ENCODE measurements at regions not wholly inside any gene's neighbourhood (a gene's known extent, or its start where the extent isn't known, plus 50 kb on each side); places are given as distances from the start of the nearest gene placed in this dataset.
A peak's percentile ranks its signal among the peaks of the same experiment; 100 is the strongest.

DNA sequence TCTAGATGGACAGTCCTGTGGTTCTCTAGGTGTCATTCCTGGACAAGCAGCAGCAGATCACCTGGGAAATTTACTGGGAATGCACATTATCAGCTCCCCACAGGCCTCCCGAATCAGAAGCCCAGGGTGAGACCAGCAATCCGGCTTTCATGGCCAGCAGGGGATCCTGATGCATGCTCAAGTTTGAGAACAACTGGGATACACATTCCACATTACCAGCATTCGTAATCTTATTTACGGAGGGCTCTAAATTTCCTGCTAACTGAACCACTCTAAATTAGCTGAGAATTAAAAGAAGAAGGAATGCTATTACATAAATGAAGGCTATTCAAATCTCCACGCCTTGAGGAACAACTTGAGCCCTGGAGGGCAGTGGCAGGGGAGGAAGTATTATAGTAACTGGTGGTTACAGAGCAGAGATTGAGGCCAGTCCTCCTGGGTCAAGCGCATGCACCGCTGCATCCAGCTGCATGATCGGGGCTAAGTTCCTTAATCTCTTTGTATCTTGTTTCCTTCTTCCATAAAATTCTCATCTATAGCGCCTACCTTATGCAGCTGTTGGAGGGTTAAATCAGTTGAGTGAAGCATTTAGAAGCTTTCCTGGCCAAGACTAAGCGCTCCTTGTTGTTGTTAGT is 403.7 kb downstream of the CDH26 start:
- Histone ChIP-seq H3K9me3 (no peaks in the 10 kb centered on the region), H3K27me3 (replicated peaks in 1 of 2; ENCODE audit: control insufficient read depth in 2 of 2, extremely low read depth in 1 of 2, insufficient read depth in 2 of 2, low read length in 1 of 2) (no peaks in the 10 kb centered on the region), H3K36me3 (ENCODE audit: control insufficient read depth in 2 of 2, extremely low read depth in 1 of 2, insufficient read depth in 1 of 2, low read length in 1 of 2) (no peaks in the 10 kb centered on the region), H3K27ac (ENCODE audit: low read length) (no peak overlapping the region), H3K4me3 (ENCODE audit: control insufficient read depth in 1 of 2, extremely low read depth in 1 of 2, low read length in 1 of 2) (no peak overlapping the region), H3K4me1 (ENCODE audit: control insufficient read depth in 1 of 2, extremely low read depth in 1 of 2, insufficient read depth in 2 of 2, low read length in 2 of 2) (no peaks in the 10 kb centered on the region)
- ChIA-PET POLR2A (no interaction called here), CTCF (no interaction called here)
- Mint-ChIP-seq H3K27ac (no peak overlapping the region), H3K4me3 (no peak overlapping the region), H3K36me3 (no peaks in the 10 kb centered on the region), H3K27me3 (no peaks in the 10 kb centered on the region), H3K9me3 (no peaks in the 10 kb centered on the region), H3K4me1 (no peaks in the 10 kb centered on the region)
- DNase-seq = no peak
- no peak for ATAC-seq (replicated peaks in 1 of 4)
- 58% methylated on average over 2 of the region's 10 CpGs for WGBS (ENCODE audit: insufficient coverage)

DNA sequence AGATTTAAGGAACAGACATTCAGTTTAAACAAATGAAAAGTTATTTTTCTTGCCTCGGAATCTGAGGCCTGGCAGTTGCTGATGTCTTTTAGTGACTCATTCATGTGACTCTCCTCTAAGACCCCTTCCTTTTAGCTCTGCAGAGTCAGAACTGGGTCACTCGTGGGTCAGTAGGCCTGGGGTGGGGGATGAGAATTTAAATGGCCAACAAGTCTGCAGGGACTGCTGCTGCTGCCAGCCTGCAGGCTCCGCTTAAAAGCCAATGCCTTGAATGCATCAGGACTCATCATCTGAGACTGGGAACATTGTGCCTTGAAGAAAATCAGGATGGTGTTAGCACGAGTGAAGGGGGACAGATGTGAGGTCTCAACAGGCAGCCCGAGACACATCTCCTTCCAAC is 404.3 kb downstream of the CDH26 start:
- H3K27me3 Mint-ChIP-seq = no peaks in the 10 kb centered on the region
- no peak overlapping the region for H3K27ac Mint-ChIP-seq
- H3K4me3 ChIP-seq (ENCODE audit: control insufficient read depth in 1 of 2, extremely low read depth in 1 of 2, low read length in 1 of 2) = no peak overlapping the region
- no peak overlapping the region for H3K4me3 Mint-ChIP-seq
- WGBS (ENCODE audit: insufficient coverage) = 100% methylated on average over 2 of the region's 5 CpGs
- ATAC-seq (replicated peaks in 1 of 4) (no peak), DNase-seq (no peak)
- no peaks in the 10 kb centered on the region for H3K4me1 ChIP-seq (ENCODE audit: control insufficient read depth in 1 of 2, extremely low read depth in 1 of 2, insufficient read depth in 2 of 2, low read length in 2 of 2)
- ChIA-PET POLR2A (no interaction called here), CTCF (no interaction called here)
- H3K4me1 Mint-ChIP-seq = no peaks in the 10 kb centered on the region
- no peak overlapping the region for H3K27ac ChIP-seq (ENCODE audit: low read length)
- no peaks in the 10 kb centered on the region for H3K9me3 Mint-ChIP-seq
- no peaks in the 10 kb centered on the region for H3K36me3 ChIP-seq (ENCODE audit: control insufficient read depth in 2 of 2, extremely low read depth in 1 of 2, insufficient read depth in 1 of 2, low read length in 1 of 2)
- H3K9me3 ChIP-seq = no peaks in the 10 kb centered on the region
- H3K27me3 ChIP-seq (replicated peaks in 1 of 2; ENCODE audit: control insufficient read depth in 2 of 2, extremely low read depth in 1 of 2, insufficient read depth in 2 of 2, low read length in 1 of 2) = no peaks in the 10 kb centered on the region
- H3K36me3 Mint-ChIP-seq = no peaks in the 10 kb centered on the region

DNA sequence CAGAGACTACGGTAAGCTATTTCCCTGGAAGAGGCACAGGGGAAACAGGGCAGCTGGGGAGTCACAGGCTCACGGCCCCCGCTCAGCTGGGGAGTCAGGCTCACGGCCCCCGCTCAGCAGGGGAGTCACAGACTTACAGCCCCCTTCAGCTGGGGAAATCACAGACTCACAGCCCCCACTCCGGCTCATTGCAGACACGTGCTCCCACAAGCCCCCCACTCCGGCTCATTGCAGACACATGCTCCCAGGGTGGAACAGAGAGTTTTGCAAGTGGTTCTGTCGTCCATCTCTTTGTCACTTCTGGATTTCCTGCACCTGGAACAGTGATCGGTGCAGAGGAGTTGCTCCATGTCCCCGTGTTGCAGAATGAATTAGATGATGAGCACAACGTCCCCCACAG is 405.5 kb downstream of the CDH26 start:
- H3K36me3 Mint-ChIP-seq = no peaks in the 10 kb centered on the region
- H3K9me3 Mint-ChIP-seq = peaks cover 0 to 2% (median 0%) of the 10 kb centered on the region in 3 donors
- whole genome bisulfite sequencing (ENCODE audit: insufficient coverage) = 65% methylated on average over 6 of the region's 12 CpGs
- CTCF ChIA-PET = no interaction called here
- Histone ChIP-seq H3K27me3 (replicated peaks in 1 of 2; ENCODE audit: control insufficient read depth in 2 of 2, extremely low read depth in 1 of 2, insufficient read depth in 2 of 2, low read length in 1 of 2) (no peaks in the 10 kb centered on the region), H3K27ac (ENCODE audit: low read length) (no peak overlapping the region), H3K9me3 (no peaks in the 10 kb centered on the region), H3K4me3 (ENCODE audit: control insufficient read depth in 1 of 2, extremely low read depth in 1 of 2, low read length in 1 of 2) (no peak overlapping the region), H3K36me3 (ENCODE audit: control insufficient read depth in 2 of 2, extremely low read depth in 1 of 2, insufficient read depth in 1 of 2, low read length in 1 of 2) (no peaks in the 10 kb centered on the region), H3K4me1 (ENCODE audit: control insufficient read depth in 1 of 2, extremely low read depth in 1 of 2, insufficient read depth in 2 of 2, low read length in 2 of 2) (no peaks in the 10 kb centered on the region)
- DNase-seq (no peak), ATAC-seq (replicated peaks in 1 of 4) (no peak)
- H3K4me1 Mint-ChIP-seq = no peaks in the 10 kb centered on the region
- no peaks in the 10 kb centered on the region for H3K27me3 Mint-ChIP-seq
- H3K27ac Mint-ChIP-seq = no peak overlapping the region
- POLR2A ChIA-PET = no interaction called here
- no peak overlapping the region for H3K4me3 Mint-ChIP-seq

DNA sequence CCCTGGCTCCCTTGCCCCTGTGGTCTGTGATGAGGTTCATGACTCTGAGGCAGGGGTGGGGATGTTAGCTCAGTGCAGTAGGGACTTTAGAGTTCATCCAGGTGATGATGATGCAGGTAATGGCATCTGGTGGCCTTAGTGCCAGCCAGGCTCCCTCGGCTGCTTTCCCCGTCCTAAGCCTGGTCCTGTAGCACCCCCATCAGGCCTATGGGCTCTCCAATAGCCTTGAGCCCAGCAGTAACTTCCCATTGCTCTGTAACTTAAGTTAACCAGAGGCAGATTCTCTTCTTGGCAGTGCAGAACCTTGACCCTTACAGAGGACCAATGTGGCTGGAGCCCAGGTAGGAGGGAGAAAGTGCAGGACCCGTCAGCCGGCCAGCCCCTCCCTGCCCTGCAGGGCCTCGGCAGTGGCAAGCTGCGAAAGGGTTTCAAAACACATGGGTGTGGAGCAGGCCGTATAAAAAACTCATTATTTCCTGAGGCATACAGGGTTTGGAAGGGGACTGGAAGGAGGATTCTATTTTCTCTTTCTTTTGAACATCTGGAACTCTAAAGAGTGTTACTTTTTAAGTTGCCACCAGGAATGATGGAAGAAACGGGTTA is 406.9 kb downstream of the CDH26 start:
- H3K27me3 ChIP-seq (replicated peaks in 1 of 2; ENCODE audit: control insufficient read depth in 2 of 2, extremely low read depth in 1 of 2, insufficient read depth in 2 of 2, low read length in 1 of 2) = no peaks in the 10 kb centered on the region
- H3K4me1 ChIP-seq (ENCODE audit: control insufficient read depth in 1 of 2, extremely low read depth in 1 of 2, insufficient read depth in 2 of 2, low read length in 2 of 2) = no peaks in the 10 kb centered on the region
- H3K36me3 ChIP-seq (ENCODE audit: control insufficient read depth in 2 of 2, extremely low read depth in 1 of 2, insufficient read depth in 1 of 2, low read length in 1 of 2) = no peaks in the 10 kb centered on the region
- peaks cover 0 to 7% of the 10 kb centered on the region in 2 donors for H3K27me3 Mint-ChIP-seq
- no peak overlapping the region for H3K4me3 ChIP-seq (ENCODE audit: control insufficient read depth in 1 of 2, extremely low read depth in 1 of 2, low read length in 1 of 2)
- ATAC-seq (replicated peaks in 1 of 4) (no peak), DNase-seq (peak in 1 of 35 experiments; percentile 4)
- H3K4me1 Mint-ChIP-seq = no peaks in the 10 kb centered on the region
- H3K4me3 Mint-ChIP-seq = no peak overlapping the region
- H3K27ac ChIP-seq (ENCODE audit: low read length) = no peak overlapping the region
- CTCF ChIA-PET = no interaction called here
- WGBS (ENCODE audit: insufficient coverage) = 70% methylated on average over 3 of the region's 8 CpGs
- POLR2A ChIA-PET = no interaction called here
- H3K9me3 Mint-ChIP-seq = peaks cover 0 to 9% (median 6%) of the 10 kb centered on the region in 3 donors
- H3K36me3 Mint-ChIP-seq = no peaks in the 10 kb centered on the region
- H3K9me3 ChIP-seq = no peaks in the 10 kb centered on the region
- H3K27ac Mint-ChIP-seq = no peak overlapping the region

DNA sequence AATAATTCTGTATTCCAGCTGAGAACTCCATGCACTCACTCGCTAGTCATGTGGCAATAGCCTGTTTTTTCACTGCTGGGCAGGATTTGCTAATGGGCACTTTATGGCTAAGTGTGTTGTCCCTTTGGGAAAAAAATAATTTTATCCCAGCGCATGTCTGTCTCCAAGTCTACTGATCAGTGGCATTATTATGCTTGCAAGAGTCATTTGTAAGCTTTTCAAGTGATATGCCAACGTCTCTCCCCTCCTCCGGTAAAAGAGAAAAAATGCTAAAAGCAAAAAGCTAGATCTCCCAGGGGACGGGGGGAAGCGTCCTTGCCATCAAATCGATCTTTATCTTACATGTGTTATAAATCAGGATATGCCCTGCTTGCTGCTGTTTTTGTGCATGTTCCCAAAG is 407.7 kb downstream of the CDH26 start:
- ATAC-seq (replicated peaks in 1 of 4) = no peak
- H3K4me1 ChIP-seq (ENCODE audit: control insufficient read depth in 1 of 2, extremely low read depth in 1 of 2, insufficient read depth in 2 of 2, low read length in 2 of 2) = no peaks in the 10 kb centered on the region
- ChIA-PET POLR2A (no interaction called here), CTCF (no interaction called here)
- H3K36me3 ChIP-seq (ENCODE audit: control insufficient read depth in 2 of 2, extremely low read depth in 1 of 2, insufficient read depth in 1 of 2, low read length in 1 of 2) = no peaks in the 10 kb centered on the region
- Mint-ChIP-seq H3K27ac (no peak overlapping the region), H3K36me3 (no peaks in the 10 kb centered on the region), H3K27me3 (peaks cover 0 to 7% of the 10 kb centered on the region in 2 donors), H3K9me3 (peaks cover 0 to 9% (median 6%) of the 10 kb centered on the region in 3 donors), H3K4me1 (no peaks in the 10 kb centered on the region), H3K4me3 (no peak overlapping the region)
- no peaks in the 10 kb centered on the region for H3K27me3 ChIP-seq (replicated peaks in 1 of 2; ENCODE audit: control insufficient read depth in 2 of 2, extremely low read depth in 1 of 2, insufficient read depth in 2 of 2, low read length in 1 of 2)
- WGBS (ENCODE audit: insufficient coverage) = 92% methylated on average over 5 of the region's 7 CpGs
- DNase-seq = no peak
- H3K9me3 ChIP-seq = no peaks in the 10 kb centered on the region
- no peak overlapping the region for H3K27ac ChIP-seq (ENCODE audit: low read length)
- no peak overlapping the region for H3K4me3 ChIP-seq (ENCODE audit: control insufficient read depth in 1 of 2, extremely low read depth in 1 of 2, low read length in 1 of 2)

DNA sequence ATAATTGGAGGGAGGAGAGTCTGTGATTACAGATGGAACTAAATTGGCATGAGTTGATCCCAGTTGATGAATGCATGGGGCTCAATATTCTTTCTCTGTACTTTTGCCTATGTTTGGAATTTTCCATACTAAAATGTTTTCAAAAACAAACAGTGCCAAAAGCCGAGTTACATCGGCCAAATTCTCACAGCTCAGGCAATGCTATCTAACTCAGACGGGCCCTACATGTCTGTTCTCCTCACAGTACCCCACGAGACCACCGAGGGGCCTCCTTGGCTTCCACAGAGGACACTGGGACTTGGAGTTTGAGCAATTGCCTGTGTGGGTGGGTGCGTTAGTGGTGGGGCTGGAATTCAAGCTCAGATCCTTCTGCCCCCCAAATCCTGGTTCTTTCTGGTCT is 413.2 kb downstream of the CDH26 start:
- no peak overlapping the region for H3K4me3 Mint-ChIP-seq
- peaks cover 0 to 9% (median 6%) of the 10 kb centered on the region in 3 donors for H3K9me3 Mint-ChIP-seq
- H3K27me3 Mint-ChIP-seq = peaks cover 5 to 25% of the 10 kb centered on the region in 2 donors
- H3K9me3 ChIP-seq = no peaks in the 10 kb centered on the region
- CTCF ChIA-PET = no interaction called here
- H3K4me3 ChIP-seq (ENCODE audit: control insufficient read depth in 1 of 2, extremely low read depth in 1 of 2, low read length in 1 of 2) = no peak overlapping the region
- POLR2A ChIA-PET = no interaction called here
- no peaks in the 10 kb centered on the region for H3K27me3 ChIP-seq (replicated peaks in 1 of 2; ENCODE audit: control insufficient read depth in 2 of 2, extremely low read depth in 1 of 2, insufficient read depth in 2 of 2, low read length in 1 of 2)
- 100% methylated on average over 1 of the region's 6 CpGs for WGBS (ENCODE audit: insufficient coverage)
- peaks cover 0 to 2% of the 10 kb centered on the region in 2 experiments for H3K4me1 ChIP-seq (ENCODE audit: control insufficient read depth in 1 of 2, extremely low read depth in 1 of 2, insufficient read depth in 2 of 2, low read length in 2 of 2)
- no peak overlapping the region for H3K27ac Mint-ChIP-seq
- ATAC-seq (replicated peaks in 1 of 4) (no peak), DNase-seq (no peak)
- H3K4me1 Mint-ChIP-seq = no peaks in the 10 kb centered on the region
- H3K36me3 ChIP-seq (ENCODE audit: control insufficient read depth in 2 of 2, extremely low read depth in 1 of 2, insufficient read depth in 1 of 2, low read length in 1 of 2) = no peaks in the 10 kb centered on the region
- no peaks in the 10 kb centered on the region for H3K36me3 Mint-ChIP-seq
- no peak overlapping the region for H3K27ac ChIP-seq (ENCODE audit: low read length)

DNA sequence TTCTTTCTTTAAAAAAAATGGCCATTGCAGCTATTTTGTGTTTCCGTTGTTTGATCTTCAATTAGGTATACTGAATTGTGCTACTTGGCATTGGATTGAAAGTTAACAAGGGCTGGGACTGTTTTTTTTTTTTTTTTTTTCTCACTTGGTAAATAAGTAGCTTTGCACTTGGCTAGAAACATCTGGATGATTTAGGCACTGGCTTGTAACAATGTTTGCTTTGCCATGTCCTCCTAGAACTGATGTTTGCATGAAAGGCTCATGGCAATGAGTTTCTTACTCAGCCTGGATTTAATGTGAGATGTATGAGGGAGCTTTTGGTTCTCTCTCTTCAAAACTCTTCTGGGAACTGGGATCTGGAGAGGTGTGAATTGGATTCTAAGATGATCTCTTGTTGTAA is 414.1 kb downstream of the CDH26 start:
- H3K4me3 Mint-ChIP-seq = no peak overlapping the region
- Histone ChIP-seq H3K4me1 (ENCODE audit: control insufficient read depth in 1 of 2, extremely low read depth in 1 of 2, insufficient read depth in 2 of 2, low read length in 2 of 2) (peaks cover 0 to 2% of the 10 kb centered on the region in 2 experiments), H3K36me3 (ENCODE audit: control insufficient read depth in 2 of 2, extremely low read depth in 1 of 2, insufficient read depth in 1 of 2, low read length in 1 of 2) (no peaks in the 10 kb centered on the region), H3K27ac (ENCODE audit: low read length) (no peak overlapping the region), H3K27me3 (replicated peaks in 1 of 2; ENCODE audit: control insufficient read depth in 2 of 2, extremely low read depth in 1 of 2, insufficient read depth in 2 of 2, low read length in 1 of 2) (no peaks in the 10 kb centered on the region), H3K9me3 (no peaks in the 10 kb centered on the region), H3K4me3 (ENCODE audit: control insufficient read depth in 1 of 2, extremely low read depth in 1 of 2, low read length in 1 of 2) (no peak overlapping the region)
- no peak for DNase-seq
- H3K27me3 Mint-ChIP-seq = peaks cover 12 to 30% of the 10 kb centered on the region in 2 donors
- no peaks in the 10 kb centered on the region for H3K4me1 Mint-ChIP-seq
- ChIA-PET POLR2A (no interaction called here), CTCF (no interaction called here)
- WGBS (ENCODE audit: insufficient coverage) = no CpG with 5 or more reads among the region's 1 CpG
- H3K27ac Mint-ChIP-seq = no peak overlapping the region
- H3K9me3 Mint-ChIP-seq = peaks cover 0 to 9% (median 6%) of the 10 kb centered on the region in 3 donors
- ATAC-seq (replicated peaks in 1 of 4) = no peak
- H3K36me3 Mint-ChIP-seq = no peaks in the 10 kb centered on the region

Measured in T-cell (primary cell).